A673 (cell line): ENCODE measurements at regions not wholly inside any gene's neighbourhood (a gene's known extent, or its start where the extent isn't known, plus 50 kb on each side); places are given as distances from the start of the nearest gene placed in this dataset.
"Not testable (repeated sequence)": the region's sequence is repeated elsewhere in the genome, so short reads cannot be mapped to it uniquely, and the experiment has no call there.

Experiments
- BruUV-seq: library from RNA; stranded (reverse); fragments of 400-500 nt; replicated peaks from 2 replicates; lab custom pipeline; 2021; lab: Mats Ljungman, UMichigan
- CTCF ChIA-PET: fragments of 300-600 bp; sonication (Branson Sonifier 250); formaldehyde crosslinking; loops from one replicate; lab custom pipeline; 2022; ENCODE audit warnings: antibody characterized with exemption; lab: Charles Lee
- POLR2A ChIA-PET: fragments of 300-600 bp; sonication (Branson Sonifier 250); formaldehyde crosslinking; loops from one replicate; lab custom pipeline; 2022; ENCODE audit warnings: antibody characterized with exemption; ENCODE audit not compliant: low non-redundant PET; lab: Charles Lee
- DNase-seq: peaks from one replicate; pipeline ENCODE4 v3.0.0-alpha.2; 2015; ENCODE audit warnings: low spot score
- H3K27ac ChIP-seq: fragments of 200-600 bp; sonication (generic); 2 replicates; pipeline ENCODE4 v1.5.1; 2016; ENCODE audit warnings: mixed run types, low read depth, mild to moderate bottlenecking, mixed read lengths, antibody characterized with exemption, low read length; ENCODE audit not compliant: poor library complexity, severe bottlenecking
- H3K27me3 ChIP-seq: fragments of 200-600 bp; sonication (generic); replicated peaks from 2 replicates; pipeline ENCODE4 v1.6.1; 2017; ENCODE audit warnings: mixed run types, low read depth, mild to moderate bottlenecking, mixed read lengths, antibody characterized with exemption, low read length; ENCODE audit not compliant: insufficient read depth, poor library complexity
- H3K36me3 ChIP-seq: fragments of 200-600 bp; sonication (generic); 2 replicates; pipeline ENCODE4 v1.6.1; 2016; ENCODE audit warnings: mixed run types, mild to moderate bottlenecking, mixed read lengths, antibody characterized with exemption, low read length; ENCODE audit not compliant: insufficient read depth, poor library complexity, severe bottlenecking
- H3K4me1 ChIP-seq: fragments of 200-600 bp; sonication (generic); 2 replicates; pipeline ENCODE4 v1.6.1; 2017; ENCODE audit warnings: mixed run types, mild to moderate bottlenecking, mixed read lengths, antibody characterized with exemption, low read length; ENCODE audit not compliant: insufficient read depth, poor library complexity, severe bottlenecking
- H3K4me3 ChIP-seq: fragments of 200-600 bp; sonication (generic); 2 replicates; pipeline ENCODE4 v1.5.1; 2016; ENCODE audit warnings: low read depth, mixed run types, mild to moderate bottlenecking, mixed read lengths, low read length; ENCODE audit not compliant: poor library complexity, severe bottlenecking
- H3K9me3 ChIP-seq: fragments of 200-600 bp; sonication (generic); 2 replicates; pipeline ENCODE4 v1.6.1; 2016; ENCODE audit warnings: mixed run types, low read depth, mild to moderate bottlenecking, mixed read lengths, antibody characterized with exemption, low read length; ENCODE audit not compliant: poor library complexity, severe bottlenecking
- EZH2 ChIP-seq: fragments of 200-600 bp; sonication (generic); IDR thresholded peaks from 2 replicates; pipeline ENCODE4 v1.6.1; 2017; ENCODE audit warnings: borderline replicate concordance, low read depth, mild to moderate bottlenecking, mixed read lengths, antibody characterized with exemption, low read length; ENCODE audit not compliant: poor library complexity, severe bottlenecking
- intact Hi-C: fragments of 100-400 bp; cut with micrococcal nuclease; formaldehyde crosslinking; loops from one replicate; pipeline ENCODE4 v1.10.0; 2022; ENCODE audit not compliant: unreplicated experiment
- TF ChIP-seq, protein P1 (sequence below): fragments of 300-800, 200-600 bp; sonication (generic); conservative IDR thresholded peaks from 2 replicates; pipeline ENCODE4 v1.5.1; 2017; ENCODE audit warnings: low read depth, mild to moderate bottlenecking, antibody characterized with exemption, low read length, moderate library complexity, mixed read lengths

DNA sequence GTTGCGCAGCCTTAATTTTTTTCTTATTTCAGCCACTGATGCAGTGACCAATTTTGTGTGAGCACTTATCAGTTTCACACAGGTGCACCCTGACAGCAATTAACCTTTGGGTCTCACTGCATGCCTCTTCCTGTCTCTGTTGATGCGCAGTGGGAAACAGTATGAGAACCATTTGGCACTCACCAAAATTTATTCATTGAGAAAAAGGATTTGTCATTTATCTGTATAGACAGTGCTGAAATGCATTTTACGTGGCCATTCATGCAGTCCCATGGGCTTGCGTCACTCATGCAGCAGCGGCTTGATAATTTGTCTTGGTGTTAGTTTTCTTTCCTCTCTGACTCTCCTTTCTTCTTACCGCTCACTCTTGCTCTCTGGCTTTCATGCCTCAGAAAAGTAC is 157.5 kb downstream of the C12orf75 start:
- no peak for DNase-seq
- no TSS peak for BruUV-seq
- POLR2A ChIA-PET, result no interaction called here
- Histone ChIP-seq H3K27ac (no peak overlapping the region), H3K36me3 (no peaks in the 10 kb centered on the region), H3K27me3 (no peaks in the 10 kb centered on the region), H3K4me3 (no peak overlapping the region), H3K9me3 (no peaks in the 10 kb centered on the region), H3K4me1 (no peaks in the 10 kb centered on the region)
- intact Hi-C loops, result no loop called here
- CTCF ChIA-PET, result no interaction called here
- TF ChIP-seq, protein P1, sequence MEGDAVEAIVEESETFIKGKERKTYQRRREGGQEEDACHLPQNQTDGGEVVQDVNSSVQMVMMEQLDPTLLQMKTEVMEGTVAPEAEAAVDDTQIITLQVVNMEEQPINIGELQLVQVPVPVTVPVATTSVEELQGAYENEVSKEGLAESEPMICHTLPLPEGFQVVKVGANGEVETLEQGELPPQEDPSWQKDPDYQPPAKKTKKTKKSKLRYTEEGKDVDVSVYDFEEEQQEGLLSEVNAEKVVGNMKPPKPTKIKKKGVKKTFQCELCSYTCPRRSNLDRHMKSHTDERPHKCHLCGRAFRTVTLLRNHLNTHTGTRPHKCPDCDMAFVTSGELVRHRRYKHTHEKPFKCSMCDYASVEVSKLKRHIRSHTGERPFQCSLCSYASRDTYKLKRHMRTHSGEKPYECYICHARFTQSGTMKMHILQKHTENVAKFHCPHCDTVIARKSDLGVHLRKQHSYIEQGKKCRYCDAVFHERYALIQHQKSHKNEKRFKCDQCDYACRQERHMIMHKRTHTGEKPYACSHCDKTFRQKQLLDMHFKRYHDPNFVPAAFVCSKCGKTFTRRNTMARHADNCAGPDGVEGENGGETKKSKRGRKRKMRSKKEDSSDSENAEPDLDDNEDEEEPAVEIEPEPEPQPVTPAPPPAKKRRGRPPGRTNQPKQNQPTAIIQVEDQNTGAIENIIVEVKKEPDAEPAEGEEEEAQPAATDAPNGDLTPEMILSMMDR, result no peak
- TF ChIP-seq EZH2, result no peak

DNA sequence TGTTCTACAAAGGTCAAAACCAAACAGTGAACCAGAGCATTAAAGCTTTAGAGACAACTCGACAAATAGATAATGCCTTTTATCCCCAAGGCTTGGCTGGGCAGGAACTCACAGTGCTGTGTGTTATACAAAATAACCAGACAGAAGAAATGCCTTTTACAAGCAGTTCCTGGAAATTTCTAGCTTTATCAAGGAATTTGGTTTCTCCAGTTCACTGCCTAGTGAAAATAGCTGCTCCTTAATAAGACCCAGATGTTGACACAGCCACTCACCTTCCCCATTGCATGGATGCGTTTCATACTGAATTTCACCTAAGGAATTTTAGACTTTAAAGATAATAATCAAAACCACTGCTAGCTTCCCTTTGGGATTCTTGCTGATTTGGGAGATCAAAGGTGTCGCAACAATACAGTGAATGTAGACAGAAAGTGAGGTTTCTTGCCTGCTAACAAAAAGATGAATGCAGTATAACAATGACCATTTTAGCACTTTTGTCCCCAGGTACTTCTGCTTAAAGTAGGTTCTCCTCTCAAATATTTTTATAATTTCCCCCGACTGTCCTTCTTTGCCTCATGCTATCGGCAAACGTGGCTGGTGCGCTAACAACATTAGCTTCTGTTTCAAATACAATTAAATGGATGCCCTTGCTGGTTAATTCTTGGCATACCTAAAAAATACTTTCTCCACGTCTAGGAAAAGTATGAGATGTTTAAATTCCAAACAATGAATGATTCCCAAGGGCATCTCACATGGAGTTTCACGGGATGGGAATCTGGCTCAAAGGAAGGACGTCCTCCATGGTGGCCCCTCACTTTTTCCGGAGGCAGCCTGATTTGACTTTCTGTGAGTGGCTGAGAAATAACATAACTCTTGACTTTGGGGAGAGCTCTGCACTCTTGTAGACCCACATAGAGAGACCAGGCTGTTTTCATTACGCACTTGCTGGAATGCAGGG is 162.4 kb downstream of the C12orf75 start:
- Histone ChIP-seq H3K9me3 (no peaks in the 10 kb centered on the region), H3K27ac (no peak overlapping the region), H3K4me3 (no peak overlapping the region), H3K36me3 (no peaks in the 10 kb centered on the region), H3K27me3 (no peaks in the 10 kb centered on the region), H3K4me1 (no peaks in the 10 kb centered on the region)
- ChIA-PET POLR2A (no interaction called here), CTCF (no interaction called here)
- TF ChIP-seq EZH2, result no peak
- TF ChIP-seq, protein P1, result no peak
- no TSS peak for BruUV-seq
- intact Hi-C loops, result no loop called here
- DNase-seq, result no peak

DNA sequence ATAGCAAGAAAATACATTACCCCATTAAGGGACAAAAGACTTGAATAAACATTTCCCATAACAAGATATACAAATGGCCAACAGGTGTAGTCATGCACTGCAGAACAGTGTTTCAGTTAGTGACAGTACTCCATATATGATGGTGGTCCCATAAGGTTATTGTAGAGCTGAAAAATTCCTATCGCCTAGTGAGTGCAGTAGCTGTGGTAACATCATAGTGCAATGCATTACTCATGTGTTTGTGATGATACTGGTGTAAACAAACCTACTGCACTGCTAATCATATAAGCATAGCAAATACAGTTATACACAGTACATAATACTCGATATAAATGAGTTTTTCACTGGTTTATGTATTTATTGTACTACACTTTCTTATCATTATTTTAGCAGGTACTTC is 168.7 kb downstream of the C12orf75 start:
- no peak for DNase-seq
- TF ChIP-seq, protein P1, result no peak
- TF ChIP-seq EZH2, result no peak
- Histone ChIP-seq H3K27ac (no peak overlapping the region), H3K4me3 (no peak overlapping the region), H3K4me1 (no peaks in the 10 kb centered on the region), H3K27me3 (no peaks in the 10 kb centered on the region), H3K9me3 (no peaks in the 10 kb centered on the region), H3K36me3 (no peaks in the 10 kb centered on the region)
- CTCF ChIA-PET, result no interaction called here
- POLR2A ChIA-PET, result no interaction called here
- no TSS peak for BruUV-seq
- intact Hi-C loops, result no loop called here

DNA sequence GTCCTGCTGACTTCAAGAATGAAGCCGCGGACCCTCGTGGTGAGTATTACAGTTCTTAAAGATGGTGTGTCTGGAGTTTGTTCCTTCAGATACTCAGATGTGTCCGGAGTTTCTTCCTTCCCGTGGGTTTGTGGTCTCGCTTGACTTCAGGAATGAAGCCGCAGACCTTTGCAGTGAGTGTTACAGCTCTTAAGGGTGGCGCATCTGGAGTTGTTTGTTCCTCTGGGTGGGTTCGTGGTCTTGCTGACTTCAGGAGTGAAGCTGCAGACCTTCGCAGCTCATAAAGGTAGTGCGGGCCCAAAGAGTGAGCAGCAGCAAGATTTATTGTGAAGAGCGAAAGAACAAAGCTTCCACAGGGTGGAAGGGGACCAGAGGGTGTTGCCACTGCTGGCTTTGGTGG is 170.2 kb downstream of the C12orf75 start:
- intact Hi-C loops, DNase-seq, H3K4me3 ChIP-seq, H3K9me3 ChIP-seq, BruUV-seq, POLR2A ChIA-PET, H3K36me3 ChIP-seq, H3K4me1 ChIP-seq, H3K27ac ChIP-seq: not testable (repeated sequence)
- H3K27me3 ChIP-seq, result peaks cover 11% of the 10 kb centered on the region
- CTCF ChIA-PET, result interaction anchor here (0.6 kb wide), 1 partner anchor 651 kb away, joined by 3 read pairs; no protein-coding TSS in a partner anchor
